ENCODE measurements at regions not wholly inside any gene's neighbourhood (a gene's known extent, or its start where the extent isn't known, plus 50 kb on each side); places are given as distances from the start of the nearest gene placed in this dataset.

GRCh38 chr11:121385688-121386087 lies 66.4 kb upstream of the SORL1 start:
- no peak overlapping the region for H3K4me2 ChIP-seq (ENCODE audit: low read depth, low read length)
- H3K18ac ChIP-seq (ENCODE audit: low read depth, low read length), result no peak overlapping the region
- H3K79me1 ChIP-seq (ENCODE audit: low read depth in 1 of 2, low read length in 2 of 2), result no peaks in the 10 kb centered on the region
- POLR2A ChIA-PET (ENCODE audit: unreplicated experiment), result no interaction called here
- no peak overlapping the region for H3K27ac ChIP-seq (ENCODE audit: insufficient read depth, low read length)
- intact Hi-C loops (cut with micrococcal nuclease), result no loop called here
- H3K4me1 ChIP-seq (ENCODE audit: control insufficient read depth, insufficient read depth, low read length), result no peaks in the 10 kb centered on the region
- no peak overlapping the region for H2BK5ac ChIP-seq (ENCODE audit: low read depth, low read length, poor library complexity, severe bottlenecking)
- H3K9me1 ChIP-seq (ENCODE audit: insufficient read depth, low read length), result no peaks in the 10 kb centered on the region
- H3K9ac ChIP-seq (ENCODE audit: low read depth, low read length), result no peak overlapping the region
- H3K27me3 ChIP-seq (ENCODE audit: control insufficient read depth, insufficient read depth, low read length), result peaks cover 9% of the 10 kb centered on the region
- H3K9me3 ChIP-seq (ENCODE audit: control insufficient read depth, insufficient read depth, low read length), result no peaks in the 10 kb centered on the region
- BruUV-seq (replicated peaks), result no TSS peak
- CTCF ChIA-PET, result no interaction called here
- ATAC-seq (ENCODE audit: low read depth) (no peak), DNase-seq (no peak)
- H3K36me3 ChIP-seq (ENCODE audit: control insufficient read depth, insufficient read depth, low read length), result no peaks in the 10 kb centered on the region
- no peak overlapping the region for H4K5ac ChIP-seq (ENCODE audit: low read depth, low read length)
- dilution Hi-C loops (cut with HindIII; ENCODE audit: low sequenced_read_pairs, unreplicated experiment), result no loop called here
- no peak overlapping the region for H2AFZ ChIP-seq (replicated peaks; ENCODE audit: low read length, poor library complexity)
- H2BK120ac ChIP-seq (ENCODE audit: low read depth, low read length), result no peak overlapping the region
- H4K20me1 ChIP-seq (ENCODE audit: insufficient read depth, low read length), result no peaks in the 10 kb centered on the region
- H3K14ac ChIP-seq (replicated peaks; ENCODE audit: low read depth, low read length), result no peak overlapping the region
- no peak overlapping the region for H3K23ac ChIP-seq (ENCODE audit: low read depth, low read length)
- TF ChIP-seq MAZ (IDR thresholded peaks at IDR 0.05; ENCODE audit: borderline replicate concordance, low read depth, low read length) (no peak), RCOR1 (IDR thresholded peaks at IDR 0.05; ENCODE audit: insufficient replicate concordance, low read length) (no peak), CHD1 (IDR thresholded peaks at IDR 0.05; ENCODE audit: low read depth, low read length) (no peak), MXI1 (IDR thresholded peaks at IDR 0.05; ENCODE audit: borderline replicate concordance, low read depth, low read length) (no peak), FOS (IDR thresholded peaks at IDR 0.05; ENCODE audit: low read depth, low read length) (no peak), POLR2A (IDR thresholded peaks at IDR 0.05; ENCODE audit: low read depth, low read length) (no peak), USF2 (IDR thresholded peaks at IDR 0.05; ENCODE audit: low read depth, low read length) (no peak)
- in situ Hi-C loops (cut with MboI; ENCODE audit: low sequenced_read_pairs), result no loop called here
- no peak overlapping the region for H2AK5ac ChIP-seq (ENCODE audit: low read depth, low read length)
- H3K56ac ChIP-seq (ENCODE audit: extremely low read depth, insufficient read depth, low read length), result no peak overlapping the region
- no peak overlapping the region for H2AK9ac ChIP-seq (replicated peaks; ENCODE audit: low read depth, low read length, poor library complexity)
- no peak overlapping the region for H2BK20ac ChIP-seq (ENCODE audit: low read depth, low read length)
- H3K4ac ChIP-seq (ENCODE audit: low read depth, low read length), result no peak overlapping the region
- 0% methylated on average over 1 of the region's 1 CpG; no CpG with 5 or more reads in 1 of the 2 experiments for WGBS, 2 experiments (ENCODE audit: extremely low coverage in 2 of 2, insufficient read length in 1 of 2)
- H4K8ac ChIP-seq (ENCODE audit: low read depth in 2 of 2, low read length in 2 of 2), result no peak overlapping the region
- H2BK15ac ChIP-seq (ENCODE audit: low read depth, low read length), result no peak overlapping the region
- no peak overlapping the region for H3K4me3 ChIP-seq (ENCODE audit: insufficient read depth, low read depth, low read length)
- no peak overlapping the region for H4K91ac ChIP-seq (ENCODE audit: insufficient read depth, low read depth, low read length)
